ENCODE measurements at regions not wholly inside any gene's neighbourhood (a gene's known extent, or its start where the extent isn't known, plus 50 kb on each side); places are given as distances from the start of the nearest gene placed in this dataset.

GRCh38 chr13:32941368-32941767 lies 74.9 kb upstream of the KL start:
- Histone ChIP-seq H3K9ac (ENCODE audit: extremely low read depth, low read length, poor library complexity, severe bottlenecking) (no peak overlapping the region), H3K27me3 (ENCODE audit: control insufficient read depth, insufficient read depth, low read length, poor library complexity, severe bottlenecking) (no peaks in the 10 kb centered on the region), H3K9me3 (ENCODE audit: control insufficient read depth, low read length) (peaks cover 16% of the 10 kb centered on the region), H3K27ac (ENCODE audit: low read depth, low read length) (no peak overlapping the region), H3K4me1 (ENCODE audit: control insufficient read depth, insufficient read depth, low read length) (no peaks in the 10 kb centered on the region), H3K36me3 (ENCODE audit: control insufficient read depth, insufficient read depth, low read length) (no peaks in the 10 kb centered on the region), H3K4me3 (ENCODE audit: low read length) (no peak overlapping the region)
- Mint-ChIP-seq H3K4me1 (no peaks in the 10 kb centered on the region), H3K27ac (no peak overlapping the region), H3K36me3 (ENCODE audit: low read depth) (no peaks in the 10 kb centered on the region), H3K4me3 (no peak overlapping the region), H3K9me3 (peaks cover 18% of the 10 kb centered on the region), H3K27me3 (ENCODE audit: insufficient read depth) (no peaks in the 10 kb centered on the region)
- WGBS, 2 experiments (ENCODE audit: insufficient coverage in 1 of 2, insufficient read length in 1 of 2) = 89 to 90% methylated on average over 2 to 3 of the region's 3 CpGs
- TF ChIP-seq CTCF (conservative IDR thresholded peaks at IDR 0.05) = no peak
- DNase-seq = no peak

- Histone ChIP-seq H3K9ac (ENCODE audit: extremely low read depth, low read length, poor library complexity, severe bottlenecking) (no peak overlapping the region), H3K4me1 (ENCODE audit: control insufficient read depth, insufficient read depth, low read length) (no peaks in the 10 kb centered on the region), H3K27ac (ENCODE audit: low read depth, low read length) (no peak overlapping the region), H3K9me3 (ENCODE audit: control insufficient read depth, low read length) (no peaks in the 10 kb centered on the region), H3K36me3 (ENCODE audit: control insufficient read depth, insufficient read depth, low read length) (no peaks in the 10 kb centered on the region), H3K4me3 (ENCODE audit: low read length) (no peak overlapping the region), H3K27me3 (ENCODE audit: control insufficient read depth, insufficient read depth, low read length, poor library complexity, severe bottlenecking) (no peaks in the 10 kb centered on the region)
- Mint-ChIP-seq H3K4me3 (no peak overlapping the region), H3K9me3 (no peaks in the 10 kb centered on the region), H3K27ac (no peak overlapping the region), H3K4me1 (no peaks in the 10 kb centered on the region), H3K36me3 (ENCODE audit: low read depth) (no peaks in the 10 kb centered on the region), H3K27me3 (ENCODE audit: insufficient read depth) (no peaks in the 10 kb centered on the region)
- no peak for TF ChIP-seq CTCF (conservative IDR thresholded peaks at IDR 0.05)
- 90 to 92% methylated on average over 2 to 5 of the region's 5 CpGs for WGBS, 2 experiments (ENCODE audit: insufficient coverage in 1 of 2, insufficient read length in 1 of 2)
- no peak for DNase-seq
These were observed 69.7 kb upstream of the KL start for GRCh38 chr13:32946558-32946957.

- TF ChIP-seq CTCF (conservative IDR thresholded peaks at IDR 0.05) = no peak
- no peak overlapping the region for H3K9ac ChIP-seq (ENCODE audit: extremely low read depth, low read length, poor library complexity, severe bottlenecking)
- H3K27me3 ChIP-seq (ENCODE audit: control insufficient read depth, insufficient read depth, low read length, poor library complexity, severe bottlenecking) = no peaks in the 10 kb centered on the region
- Mint-ChIP-seq H3K9me3 (no peaks in the 10 kb centered on the region), H3K27me3 (ENCODE audit: insufficient read depth) (no peaks in the 10 kb centered on the region), H3K4me3 (no peak overlapping the region), H3K4me1 (no peaks in the 10 kb centered on the region), H3K36me3 (ENCODE audit: low read depth) (no peaks in the 10 kb centered on the region), H3K27ac (no peak overlapping the region)
- WGBS, 2 experiments (ENCODE audit: insufficient coverage in 1 of 2, insufficient read length in 1 of 2) = 93 to 94% methylated on average over 5 to 8 of the region's 8 CpGs
- H3K4me1 ChIP-seq (ENCODE audit: control insufficient read depth, insufficient read depth, low read length) = no peaks in the 10 kb centered on the region
- H3K4me3 ChIP-seq (ENCODE audit: low read length) = no peak overlapping the region
- no peak for DNase-seq
- H3K27ac ChIP-seq (ENCODE audit: low read depth, low read length) = peak overlapping the region; percentile 10
- no peaks in the 10 kb centered on the region for H3K9me3 ChIP-seq (ENCODE audit: control insufficient read depth, low read length)
- H3K36me3 ChIP-seq (ENCODE audit: control insufficient read depth, insufficient read depth, low read length) = no peaks in the 10 kb centered on the region
These were observed 68.6 kb upstream of the KL start for GRCh38 chr13:32947411-32948276.
